ENCODE measurements at regions not wholly inside any gene's neighbourhood (a gene's known extent, or its start where the extent isn't known, plus 50 kb on each side); places are given as distances from the start of the nearest gene placed in this dataset.
"Not testable (repeated sequence)": the region's sequence is repeated elsewhere in the genome, so short reads cannot be mapped to it uniquely, and the experiment has no call there.

DNA sequence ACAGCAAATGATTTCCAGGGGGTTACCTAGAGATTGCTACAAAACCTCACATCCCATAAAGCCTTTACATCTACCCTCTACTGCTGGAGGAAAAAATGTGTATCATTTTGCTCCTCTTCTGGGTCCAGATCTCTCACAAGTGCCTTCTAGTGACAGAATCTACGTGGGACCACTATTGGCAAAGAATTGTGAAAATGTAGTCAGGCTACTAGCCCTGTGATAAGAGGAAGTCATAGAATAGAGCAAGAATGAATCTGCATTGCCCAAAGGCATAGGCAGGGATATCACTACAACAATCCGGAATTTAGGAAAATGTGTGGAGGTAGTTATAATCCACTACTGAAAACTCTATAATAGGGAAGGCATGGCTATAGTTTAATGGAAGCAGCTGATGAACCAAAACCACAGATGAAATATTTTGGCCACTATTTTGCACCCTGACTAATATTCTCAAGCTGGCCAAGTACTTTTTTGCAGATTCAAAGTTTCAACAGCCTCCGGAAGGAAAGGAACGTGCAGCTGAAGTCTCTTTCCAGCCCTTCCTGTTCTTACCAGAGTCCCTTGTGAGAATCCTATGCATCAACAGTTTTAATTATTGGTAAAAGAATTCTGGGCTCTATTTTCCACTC, 176.8 kb downstream of the PHLDA1 start:
- DNase-seq (ENCODE audit: low read depth, low spot score) = no peak
- in situ Hi-C loops (cut with HindIII; ENCODE audit: low pct_unique_long_range_greater_than_20kb, low sequenced_read_pairs) = no loop called here

GRCh38 chr12:75854137-75854536, 177.4 kb downstream of the PHLDA1 start:
- in situ Hi-C loops (cut with HindIII; ENCODE audit: low pct_unique_long_range_greater_than_20kb, low sequenced_read_pairs); DNase-seq (ENCODE audit: low read depth, low spot score): not testable (repeated sequence)

GRCh38 chr12:75853626-75854025, 177.9 kb downstream of the PHLDA1 start:
- DNase-seq (ENCODE audit: low read depth, low spot score) = no peak
- in situ Hi-C loops (cut with HindIII; ENCODE audit: low pct_unique_long_range_greater_than_20kb, low sequenced_read_pairs) = no loop called here

GRCh38 chr12:75852956-75853355, 178.6 kb downstream of the PHLDA1 start:
- in situ Hi-C loops (cut with HindIII; ENCODE audit: low pct_unique_long_range_greater_than_20kb, low sequenced_read_pairs) = no loop called here
- no peak for DNase-seq (ENCODE audit: low read depth, low spot score)

DNA sequence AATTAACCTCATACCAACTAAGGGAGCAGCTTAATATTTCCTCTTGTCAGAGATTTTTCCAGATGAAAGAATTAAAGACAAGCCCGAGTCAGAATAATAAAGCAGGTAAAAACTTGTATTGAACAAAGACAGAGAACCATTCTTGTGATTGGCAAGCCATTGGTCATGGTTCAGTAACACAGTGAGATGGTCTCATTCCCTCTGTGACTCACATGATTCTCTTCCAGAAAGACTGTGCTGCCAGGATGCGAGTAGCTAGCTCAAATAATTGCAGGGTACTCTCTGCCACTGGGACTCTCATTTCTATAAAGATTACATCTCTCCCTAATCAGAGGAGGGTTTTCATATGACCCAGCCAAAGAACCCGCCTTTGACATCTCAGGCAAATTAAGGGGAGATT, 179.4 kb downstream of the PHLDA1 start:
- in situ Hi-C loops (cut with HindIII; ENCODE audit: low pct_unique_long_range_greater_than_20kb, low sequenced_read_pairs) = no loop called here
- no peak for DNase-seq (ENCODE audit: low read depth, low spot score)

GRCh38 chr12:75850721-75851462, 180.7 kb downstream of the PHLDA1 start:
- in situ Hi-C loops (cut with HindIII; ENCODE audit: low pct_unique_long_range_greater_than_20kb, low sequenced_read_pairs) = no loop called here
- no peak for DNase-seq (ENCODE audit: low read depth, low spot score)

DNA sequence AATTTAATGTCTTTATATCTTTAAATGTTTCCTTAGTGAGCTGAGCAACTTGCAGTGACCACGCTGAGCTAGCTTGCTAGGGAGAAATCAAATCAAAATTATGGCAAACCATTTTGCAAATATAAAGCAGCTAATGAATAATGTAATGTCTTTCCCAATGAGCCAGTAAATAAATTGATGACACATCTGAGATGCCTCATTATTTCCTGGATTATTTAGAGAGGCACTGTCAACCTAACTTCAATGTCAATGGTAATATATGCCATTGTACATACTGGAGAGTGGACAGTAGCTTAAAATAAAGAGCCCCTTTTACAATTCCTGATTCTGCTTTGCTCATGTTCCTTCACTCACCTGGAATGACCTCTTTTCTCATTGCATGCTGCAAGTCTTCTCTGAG, 182.6 kb downstream of the PHLDA1 start:
- in situ Hi-C loops (cut with HindIII; ENCODE audit: low pct_unique_long_range_greater_than_20kb, low sequenced_read_pairs) = no loop called here
- no peak for DNase-seq (ENCODE audit: low read depth, low spot score)

DNA sequence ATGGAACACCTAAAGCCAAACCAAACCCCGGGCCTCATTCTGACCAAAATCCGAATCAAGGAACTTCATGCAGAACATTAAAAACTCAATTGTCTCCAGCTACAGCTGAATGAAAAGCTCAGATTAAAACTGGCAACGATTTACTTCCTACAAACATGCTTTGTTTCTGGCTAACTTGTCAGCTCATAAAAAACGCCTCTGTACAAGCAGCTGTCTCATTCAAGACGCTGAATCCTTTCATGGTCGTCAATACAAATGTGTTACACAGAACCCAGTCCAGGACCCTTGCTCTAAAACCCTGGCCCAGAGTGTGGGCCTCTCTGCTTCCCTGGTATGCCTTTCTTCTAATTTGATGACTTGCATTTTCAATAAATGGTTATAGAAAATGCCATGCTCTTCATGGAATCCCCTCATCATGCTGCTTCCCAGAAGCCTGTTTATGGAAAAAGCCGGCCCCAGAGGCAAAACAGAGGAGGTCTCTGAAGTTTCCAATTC, 183.1 kb downstream of the PHLDA1 start:
- in situ Hi-C loops (cut with HindIII; ENCODE audit: low pct_unique_long_range_greater_than_20kb, low sequenced_read_pairs) = no loop called here
- DNase-seq (ENCODE audit: low read depth, low spot score) = peak; percentile 54

DNA sequence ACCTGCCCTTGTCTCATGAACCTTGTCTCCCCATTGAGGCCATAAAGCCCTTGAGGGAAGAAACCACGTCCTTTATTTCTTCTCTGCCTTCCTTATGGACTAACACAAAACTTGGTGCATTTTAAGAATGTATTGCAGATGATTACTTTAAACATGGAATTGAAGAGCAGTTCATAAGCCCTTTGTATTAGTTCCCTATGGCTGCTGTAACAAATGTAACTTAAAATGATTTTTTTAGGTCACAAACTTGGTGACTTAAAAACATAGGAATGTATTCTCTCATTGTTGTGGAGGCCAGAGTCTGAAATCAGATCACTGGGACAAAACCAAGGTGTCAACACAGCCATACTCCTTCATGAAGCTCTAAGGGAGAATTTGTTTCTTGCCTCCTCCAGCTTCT, 185.5 kb downstream of the PHLDA1 start:
- in situ Hi-C loops (cut with HindIII; ENCODE audit: low pct_unique_long_range_greater_than_20kb, low sequenced_read_pairs) = no loop called here
- no peak for DNase-seq (ENCODE audit: low read depth, low spot score)

GRCh38 chr12:75844985-75845384, 186.6 kb downstream of the PHLDA1 start:
- no peak for DNase-seq (ENCODE audit: low read depth, low spot score)
- in situ Hi-C loops (cut with HindIII; ENCODE audit: low pct_unique_long_range_greater_than_20kb, low sequenced_read_pairs) = no loop called here

- no peak for DNase-seq (ENCODE audit: low read depth, low spot score)
- in situ Hi-C loops (cut with HindIII; ENCODE audit: low pct_unique_long_range_greater_than_20kb, low sequenced_read_pairs) = no loop called here
These were observed 187.4 kb downstream of the PHLDA1 start for GRCh38 chr12:75844049-75844770.

DNA sequence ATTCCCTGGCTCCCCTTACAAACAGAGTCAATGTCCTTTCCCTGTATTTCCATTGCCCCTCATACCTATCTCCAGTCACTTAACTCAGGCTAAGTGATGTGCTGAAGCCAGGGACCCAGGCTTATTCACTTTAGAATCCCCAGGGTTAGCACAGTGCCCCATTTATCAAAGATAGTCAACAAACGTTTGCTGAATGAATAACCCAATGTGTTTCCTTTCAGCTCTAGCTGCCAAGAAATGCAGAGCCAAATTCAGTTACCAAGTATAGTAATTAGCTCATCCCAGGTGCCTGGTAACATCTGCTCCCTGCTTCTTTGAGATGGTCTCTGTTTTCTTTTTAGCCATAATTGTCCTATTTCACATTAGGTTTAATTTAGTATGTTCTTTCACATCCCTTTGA, 189.5 kb downstream of the PHLDA1 start:
- no peak for DNase-seq (ENCODE audit: low read depth, low spot score)
- in situ Hi-C loops (cut with HindIII; ENCODE audit: low pct_unique_long_range_greater_than_20kb, low sequenced_read_pairs) = no loop called here

GRCh38 chr12:75840994-75841355, 190.6 kb downstream of the PHLDA1 start:
- DNase-seq (ENCODE audit: low read depth, low spot score) = no peak
- in situ Hi-C loops (cut with HindIII; ENCODE audit: low pct_unique_long_range_greater_than_20kb, low sequenced_read_pairs) = no loop called here

- in situ Hi-C loops (cut with HindIII; ENCODE audit: low pct_unique_long_range_greater_than_20kb, low sequenced_read_pairs) = no loop called here
- no peak for DNase-seq (ENCODE audit: low read depth, low spot score)
These were observed 193.3 kb downstream of the PHLDA1 start for GRCh38 chr12:75838309-75838708.

DNA sequence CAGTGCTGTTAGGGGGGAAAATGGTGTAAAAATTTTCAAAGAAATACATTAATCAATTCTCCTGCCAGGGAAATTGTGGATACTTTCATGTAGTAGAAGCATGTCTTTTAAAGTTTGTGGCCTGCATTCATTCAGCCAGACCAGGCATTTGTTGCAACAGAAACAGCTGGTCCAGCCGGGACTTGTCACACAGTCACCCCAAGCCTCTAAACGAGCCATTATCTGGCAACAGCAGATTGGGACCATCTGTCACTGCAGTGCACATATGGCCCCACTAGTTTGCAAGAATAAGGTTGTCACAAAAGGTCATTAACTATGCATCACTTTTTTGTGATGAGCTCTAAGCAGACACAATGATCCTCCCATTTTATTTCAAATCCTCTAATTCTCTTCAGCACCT, 193.9 kb downstream of the PHLDA1 start:
- in situ Hi-C loops (cut with HindIII; ENCODE audit: low pct_unique_long_range_greater_than_20kb, low sequenced_read_pairs) = no loop called here
- no peak for DNase-seq (ENCODE audit: low read depth, low spot score)

DNA sequence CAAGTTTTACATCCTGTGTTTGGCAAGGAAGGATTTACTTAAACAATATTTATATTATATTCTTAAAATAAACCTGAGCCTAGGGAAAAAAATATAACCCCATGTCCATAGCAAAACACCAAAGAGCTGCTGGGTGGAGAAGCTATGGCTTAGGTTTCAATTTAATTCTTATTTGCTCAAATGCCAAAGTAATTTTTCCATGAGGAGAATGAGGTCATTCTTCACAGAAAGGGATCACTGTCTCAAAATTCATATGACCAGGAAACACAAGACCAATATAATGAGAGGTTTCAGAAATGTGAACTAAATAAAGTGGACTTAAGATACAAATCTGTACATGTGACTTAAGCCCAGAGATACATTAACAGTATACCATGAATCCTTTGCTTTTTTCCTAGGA, 195.0 kb downstream of the PHLDA1 start:
- in situ Hi-C loops (cut with HindIII; ENCODE audit: low pct_unique_long_range_greater_than_20kb, low sequenced_read_pairs) = no loop called here
- peak; percentile 99 for DNase-seq (ENCODE audit: low read depth, low spot score)

DNA sequence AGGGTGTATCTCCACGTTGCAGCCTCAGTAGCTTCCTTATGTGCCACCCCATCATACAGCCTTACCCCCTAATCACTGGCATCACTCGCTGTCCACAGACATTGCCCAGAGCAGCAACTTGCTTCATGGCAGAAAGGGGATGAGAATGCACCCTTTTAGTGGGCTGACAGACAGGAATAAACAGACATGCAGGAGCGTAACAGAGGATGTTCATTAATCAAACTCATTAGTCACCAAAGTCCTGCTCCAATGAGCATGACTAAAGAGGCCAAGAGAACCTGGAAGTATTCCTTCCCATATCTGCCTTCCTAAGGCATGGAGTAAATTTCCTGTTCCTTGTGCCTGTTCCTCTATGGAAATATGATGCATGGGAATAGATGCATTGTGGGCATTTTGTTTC, 197.0 kb downstream of the PHLDA1 start:
- in situ Hi-C loops (cut with HindIII; ENCODE audit: low pct_unique_long_range_greater_than_20kb, low sequenced_read_pairs) = no loop called here
- no peak for DNase-seq (ENCODE audit: low read depth, low spot score)

DNA sequence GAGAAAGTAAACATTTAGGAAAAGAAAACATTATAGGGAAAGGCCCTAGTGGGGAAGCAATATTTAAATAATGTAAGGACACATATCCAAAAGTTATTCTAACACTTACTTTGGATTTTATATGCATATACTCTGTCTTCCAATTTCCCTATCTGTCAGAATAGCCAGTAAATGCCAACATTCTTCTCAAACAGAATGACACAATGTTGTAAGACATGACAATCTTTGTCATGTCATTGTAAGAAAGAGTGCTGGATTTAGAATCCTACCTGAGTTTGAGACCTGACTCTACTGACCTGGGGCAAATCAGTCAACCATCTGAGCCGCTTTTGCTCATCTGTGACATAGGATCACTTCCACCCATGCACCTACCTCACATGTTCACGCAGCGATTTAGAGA, 198.3 kb downstream of the PHLDA1 start:
- in situ Hi-C loops (cut with HindIII; ENCODE audit: low pct_unique_long_range_greater_than_20kb, low sequenced_read_pairs) = no loop called here
- no peak for DNase-seq (ENCODE audit: low read depth, low spot score)

DNA sequence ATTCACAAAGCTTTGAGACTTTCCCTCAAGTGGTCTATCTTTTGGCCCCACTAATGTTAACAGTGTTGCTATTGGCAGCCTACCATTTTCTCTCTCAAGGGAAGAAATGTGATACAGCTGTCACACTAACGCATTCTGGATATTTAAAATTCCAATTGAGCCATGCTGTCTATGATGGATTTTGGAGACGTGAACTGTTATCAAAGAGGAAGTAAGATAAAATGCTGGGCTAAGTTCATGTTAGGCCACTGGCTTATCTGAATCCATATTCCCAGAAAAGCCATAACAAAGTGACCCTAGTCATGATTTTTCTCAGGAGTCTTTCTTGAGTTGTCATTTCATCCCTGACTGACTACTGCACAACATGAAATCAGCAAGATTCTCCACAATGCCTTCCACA, 200.2 kb downstream of the PHLDA1 start:
- DNase-seq (ENCODE audit: low read depth, low spot score) = no peak
- in situ Hi-C loops (cut with HindIII; ENCODE audit: low pct_unique_long_range_greater_than_20kb, low sequenced_read_pairs) = no loop called here
